HG03064 (cell line): ENCODE measurements at regions not wholly inside any gene's neighbourhood (a gene's known extent, or its start where the extent isn't known, plus 50 kb on each side); places are given as distances from the start of the nearest gene placed in this dataset.

Experiments
- ATAC-seq: cut with Tn5 transposase; IDR thresholded peaks from one replicate; pipeline ENCODE4 v1.9.1; 2021; ENCODE audit warnings: low read depth; ENCODE audit not compliant: unreplicated experiment

DNA sequence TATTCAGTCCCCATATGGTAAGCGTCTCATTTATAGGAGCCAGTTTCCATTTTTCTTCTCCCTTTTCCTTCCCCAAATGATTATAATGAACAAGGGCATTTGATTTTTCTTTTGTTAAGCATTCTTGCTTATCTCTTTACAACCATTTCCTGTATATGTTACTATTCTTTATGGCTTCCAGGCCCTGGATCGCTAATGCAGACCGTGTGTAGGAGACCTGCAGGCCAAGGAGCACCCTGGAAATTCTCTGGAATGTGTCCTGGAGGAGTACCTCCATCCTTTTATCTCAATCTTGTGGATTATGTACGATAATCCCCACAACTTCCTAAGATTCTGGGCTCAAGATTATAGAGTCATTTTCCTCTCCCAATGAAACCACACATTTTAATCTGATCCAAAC lies 439.6 kb upstream of the MMADHC start:
- no peak for ATAC-seq

DNA sequence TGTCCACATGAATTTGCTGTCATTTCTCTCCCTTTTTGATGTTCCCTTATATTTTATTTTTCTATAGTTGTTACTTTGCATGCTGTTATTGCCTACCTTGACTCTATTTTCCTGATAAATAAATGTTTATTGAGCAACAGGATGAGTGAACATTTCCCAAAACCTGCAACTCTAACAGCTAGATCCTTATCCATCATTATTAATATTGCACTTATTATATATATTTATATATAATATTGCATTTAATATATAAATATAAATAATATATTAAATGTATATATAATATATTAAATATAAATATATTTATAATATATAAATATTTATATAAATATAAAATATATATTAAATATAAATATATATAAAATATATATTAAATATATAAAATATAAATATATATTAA lies 436.1 kb upstream of the MMADHC start:
- no peak for ATAC-seq

DNA sequence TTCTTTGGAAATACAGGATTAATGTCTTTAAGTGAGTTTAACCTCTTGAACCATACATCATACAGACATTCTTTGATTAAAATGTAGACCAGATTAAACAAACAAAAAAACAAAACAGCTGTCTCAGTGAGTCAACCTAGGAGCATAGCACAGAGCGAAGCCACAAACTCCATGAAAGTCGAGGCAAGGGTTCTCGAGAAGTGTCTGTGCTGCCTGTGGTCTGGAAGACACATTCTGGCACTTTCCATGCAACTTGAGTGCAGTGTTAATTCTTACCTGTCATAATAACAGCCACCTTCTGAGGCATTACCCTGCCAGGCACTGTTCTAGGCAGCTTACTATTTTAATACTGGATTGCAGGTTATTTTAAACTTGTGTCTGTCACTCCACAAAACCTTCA lies 435.5 kb upstream of the MMADHC start:
- no peak for ATAC-seq

DNA sequence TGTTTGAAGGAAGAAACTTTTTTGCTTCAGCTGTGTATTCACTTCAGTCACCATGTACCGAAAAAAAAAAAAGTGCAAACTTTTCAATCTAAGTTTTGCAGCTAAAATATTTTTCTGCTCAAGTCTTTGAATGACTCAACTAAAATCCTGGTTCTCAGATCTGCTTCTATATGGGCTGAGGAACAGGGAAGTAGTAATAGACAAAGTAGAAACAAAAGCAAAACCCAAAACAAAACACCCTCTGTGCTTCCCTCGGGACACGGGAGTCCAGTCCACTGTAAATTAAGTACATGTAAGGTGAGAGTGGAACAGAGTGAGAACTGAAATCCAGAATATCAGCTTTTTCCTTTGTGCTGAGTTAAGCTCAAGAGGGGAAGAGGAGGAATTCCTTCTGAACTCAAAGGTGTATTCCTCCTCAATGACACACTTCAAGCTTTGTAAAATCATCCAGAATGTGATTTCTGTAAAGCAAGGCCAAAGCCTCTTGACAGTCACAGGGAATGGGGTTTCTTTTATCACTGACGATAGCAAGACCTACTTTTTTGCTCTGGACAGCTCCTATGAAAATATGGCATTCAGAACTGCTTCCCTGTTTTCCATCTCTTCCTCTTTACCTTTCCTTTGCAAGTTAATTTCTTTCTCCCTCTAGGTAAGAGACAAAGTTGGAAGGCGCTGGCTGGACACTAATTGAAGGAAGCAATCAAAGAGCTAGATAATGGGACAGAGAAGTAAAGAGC lies 433.5 kb upstream of the MMADHC start:
- ATAC-seq, result no peak

DNA sequence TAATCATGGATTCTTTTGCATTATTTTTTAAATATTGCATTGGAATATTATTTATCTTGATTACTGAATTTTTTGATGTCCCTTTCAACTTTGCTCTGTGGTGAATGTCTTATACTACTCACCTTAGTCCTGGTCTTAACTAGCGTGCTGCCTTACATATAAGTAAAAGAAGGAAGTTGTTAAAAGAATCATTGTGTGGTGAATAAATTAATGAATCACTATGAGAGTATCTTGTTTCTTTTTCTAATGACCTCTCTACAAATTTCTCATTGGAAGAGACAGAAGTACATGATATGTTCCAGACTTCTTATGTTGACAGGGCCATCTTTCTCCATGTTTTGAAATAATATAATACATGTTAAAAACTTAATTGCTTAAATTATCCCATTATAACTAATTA lies 432.6 kb upstream of the MMADHC start:
- no peak for ATAC-seq

DNA sequence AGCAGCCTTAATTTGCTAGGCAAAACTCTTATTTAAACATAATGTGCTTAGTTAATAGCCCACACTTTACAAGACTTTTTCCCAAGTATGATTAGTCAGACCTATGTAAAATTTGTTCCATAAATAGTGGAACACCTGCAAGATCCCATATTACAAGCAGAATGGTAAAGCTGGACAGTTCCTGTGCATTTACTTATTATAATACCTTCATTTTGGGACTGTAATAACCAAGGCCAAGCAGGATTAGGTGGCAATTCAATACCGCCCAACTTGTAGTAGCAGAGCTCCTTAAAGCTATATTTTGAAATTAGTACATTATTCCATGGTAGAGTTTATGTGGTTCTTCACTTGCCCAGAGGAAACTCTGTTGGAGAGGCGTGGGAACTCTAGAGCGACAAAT lies 431.5 kb upstream of the MMADHC start:
- no peak for ATAC-seq

DNA sequence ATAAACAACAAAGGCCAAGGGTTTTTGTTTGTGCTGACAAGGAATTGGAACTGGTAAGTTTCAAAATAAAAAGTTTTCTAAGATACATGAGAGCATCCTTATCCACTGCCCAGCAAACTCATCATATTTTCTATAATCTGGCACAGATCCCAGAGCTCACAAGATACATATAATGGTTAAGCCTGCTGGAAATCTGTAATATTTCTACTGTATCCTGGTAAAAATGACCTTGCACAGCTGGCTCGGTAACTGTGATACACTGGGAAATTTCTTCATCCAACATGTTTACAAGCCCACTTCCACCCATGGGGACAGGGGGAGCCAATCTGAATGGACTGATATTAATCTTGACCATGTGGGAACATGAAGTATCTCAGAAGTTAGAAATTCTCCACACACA lies 425.4 kb upstream of the MMADHC start:
- ATAC-seq, result no peak

DNA sequence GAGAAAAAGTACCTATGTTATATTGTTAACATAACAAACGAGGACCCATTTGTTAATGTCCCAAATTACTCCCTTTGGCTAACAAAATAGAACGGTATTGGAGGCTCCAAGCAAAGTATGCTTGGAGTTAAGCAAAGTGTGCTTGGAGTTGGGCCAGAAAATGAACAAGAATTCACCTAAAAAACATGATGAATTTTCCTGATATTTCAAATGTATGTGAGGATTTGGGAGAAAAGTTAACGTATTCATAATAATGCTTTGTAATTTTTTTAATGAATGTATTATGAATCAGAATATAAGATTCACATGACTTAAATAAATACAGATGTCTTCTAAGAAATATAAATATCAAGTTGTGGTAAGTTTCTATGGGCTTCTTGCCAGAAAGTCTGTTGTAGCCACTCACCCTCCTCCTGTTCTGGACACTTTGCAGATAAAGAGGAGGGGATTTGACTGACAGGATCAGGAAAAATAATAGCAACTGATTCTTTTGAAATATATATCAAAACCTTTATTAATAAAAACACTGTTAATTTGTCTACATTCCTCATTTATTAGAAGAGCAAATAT lies 423.7 kb upstream of the MMADHC start:
- no peak for ATAC-seq

- no peak for ATAC-seq
Measured at GRCh38 chr2:150008901-150009300, 421.3 kb upstream of the MMADHC start.

GRCh38 chr2:150007815-150008430 lies 420.3 kb upstream of the MMADHC start:
- ATAC-seq, result no peak

DNA sequence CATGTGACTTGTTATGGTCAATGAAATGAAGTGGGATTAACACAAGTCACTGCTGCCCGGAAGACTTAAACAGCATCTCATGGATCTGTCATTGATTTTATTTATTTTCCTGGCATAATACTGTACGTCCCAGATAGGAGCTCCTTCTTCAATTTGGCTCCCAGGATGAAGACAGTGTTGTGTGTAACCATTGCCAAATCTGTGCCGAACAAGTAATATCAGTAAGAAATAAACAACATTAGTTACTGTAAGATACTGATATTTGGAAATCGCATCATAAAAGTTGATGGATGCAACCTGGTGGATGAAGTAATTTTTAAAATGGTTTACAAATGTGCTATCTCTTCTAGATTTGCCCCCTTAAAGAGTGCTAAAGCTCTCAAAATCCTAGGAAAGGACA lies 419.0 kb upstream of the MMADHC start:
- ATAC-seq, result no peak

DNA sequence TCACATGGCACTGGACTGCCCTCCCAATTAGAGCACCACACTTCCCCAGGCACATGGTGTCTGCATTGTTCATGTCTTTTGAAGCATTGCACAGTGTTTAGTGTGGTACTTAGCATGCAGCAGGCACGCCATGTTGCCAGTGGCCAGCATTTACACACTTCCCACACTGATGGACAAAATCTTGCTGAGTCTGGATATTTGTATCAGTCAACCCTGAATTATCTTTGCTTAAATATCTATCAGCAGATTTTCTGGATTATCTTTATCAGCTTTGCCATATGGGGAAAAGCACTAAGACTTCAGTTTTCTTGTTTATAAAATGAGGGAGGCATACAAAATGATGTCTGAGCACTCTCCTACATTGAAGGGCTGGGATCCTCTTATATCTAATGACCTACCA lies 416.0 kb upstream of the MMADHC start:
- no peak for ATAC-seq

GRCh38 chr2:150001788-150002187 lies 414.2 kb upstream of the MMADHC start:
- ATAC-seq, result no peak

DNA sequence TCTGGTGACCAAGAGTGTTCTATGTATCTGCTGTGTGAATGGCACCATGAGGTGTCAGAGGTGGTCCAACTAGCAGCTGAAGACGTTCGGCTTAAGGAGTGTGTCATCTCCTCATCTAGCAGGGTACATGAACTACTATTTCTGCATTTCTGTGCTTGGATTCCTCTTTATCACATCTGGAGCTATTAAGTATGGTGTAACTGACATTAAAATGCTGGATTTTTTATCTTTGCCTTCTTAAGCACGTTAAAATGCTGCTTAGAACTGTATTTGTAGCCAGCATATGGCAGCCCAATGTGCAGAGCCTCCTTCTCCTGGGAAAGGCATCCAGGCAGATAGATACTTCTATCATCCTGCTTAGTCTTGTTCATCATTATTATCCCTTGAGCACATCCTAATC lies 409.3 kb upstream of the MMADHC start:
- ATAC-seq, result no peak

DNA sequence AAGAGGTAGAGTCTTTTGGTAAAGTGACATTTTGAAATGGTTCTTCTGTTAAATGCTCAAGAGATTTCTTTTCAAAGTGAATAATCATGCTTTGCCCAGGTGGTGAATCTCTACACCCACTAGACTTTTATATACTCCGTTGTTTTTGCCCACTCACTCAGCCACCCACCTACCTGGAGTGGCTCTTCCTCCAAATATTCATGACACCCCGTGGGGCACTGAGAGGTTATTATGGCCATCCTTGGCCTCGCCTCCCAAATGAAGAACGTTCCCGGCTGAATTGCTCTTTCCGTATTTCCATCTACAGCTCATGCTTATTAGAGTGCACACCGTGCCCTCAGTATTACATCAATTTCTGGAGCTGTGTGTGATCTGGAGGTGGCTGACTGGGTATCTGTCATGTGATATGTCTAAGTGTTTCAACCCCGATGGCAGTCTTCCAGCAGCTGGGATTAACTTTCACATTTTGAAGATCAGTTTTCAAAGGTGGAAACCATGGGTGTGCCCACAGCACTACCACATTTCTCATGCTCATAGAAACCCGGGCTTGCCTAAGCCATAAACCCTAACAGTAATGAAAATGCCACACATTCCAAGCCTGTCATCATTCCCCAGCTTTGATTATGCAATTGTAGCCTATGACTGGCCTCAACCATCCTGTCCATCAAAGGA lies 406.6 kb upstream of the MMADHC start:
- ATAC-seq, result no peak

GRCh38 chr2:149993316-149993715 lies 405.7 kb upstream of the MMADHC start:
- ATAC-seq, result no peak

- ATAC-seq, result no peak
Measured at GRCh38 chr2:149991576-149991975, 404.0 kb upstream of the MMADHC start.

DNA sequence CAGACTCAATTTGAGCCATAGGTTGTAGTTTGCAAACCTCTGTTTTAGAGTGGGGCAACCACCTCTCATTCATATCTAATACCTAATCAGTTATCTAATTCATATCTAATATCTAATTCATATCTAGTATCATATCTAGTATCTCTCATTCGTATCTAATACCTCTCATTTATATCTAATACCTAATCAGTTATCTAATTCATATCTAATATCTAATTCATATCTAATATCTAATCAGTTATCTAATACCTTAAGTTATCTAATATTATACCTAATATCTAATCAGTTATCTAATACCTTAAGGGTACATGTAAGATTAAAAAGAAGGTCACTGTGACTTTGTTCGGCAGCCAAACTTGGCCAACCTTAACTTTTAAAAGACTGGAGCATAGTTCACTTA lies 403.4 kb upstream of the MMADHC start:
- ATAC-seq, result no peak

DNA sequence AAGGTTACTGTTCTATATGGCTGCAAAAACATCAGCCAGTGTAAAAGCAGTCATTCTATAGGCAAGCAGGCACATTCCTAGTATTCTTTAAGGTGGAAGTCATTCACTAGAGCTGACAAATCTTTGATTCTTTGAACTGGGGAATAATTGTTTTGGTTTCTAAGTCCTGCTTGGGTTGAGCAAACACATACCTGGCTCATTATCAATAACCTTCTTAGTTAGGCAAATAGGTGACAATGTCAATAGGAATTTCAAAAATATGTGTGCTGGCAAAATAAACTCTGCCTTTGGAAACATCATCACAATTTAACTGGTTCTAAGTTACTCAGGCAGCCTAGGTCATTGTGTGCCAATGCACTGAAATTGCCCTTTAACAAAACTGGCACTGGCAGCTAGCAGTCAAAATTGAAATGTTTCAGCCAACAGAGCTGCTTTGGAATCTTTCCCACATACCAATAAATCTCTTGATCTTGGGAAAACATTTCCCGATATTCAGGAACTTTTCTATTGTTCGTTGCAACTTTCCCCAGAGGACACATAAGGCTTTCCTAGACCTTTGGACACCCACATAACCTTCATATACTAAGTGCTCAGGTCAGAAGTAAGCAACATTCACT lies 402.0 kb upstream of the MMADHC start:
- ATAC-seq, result no peak

DNA sequence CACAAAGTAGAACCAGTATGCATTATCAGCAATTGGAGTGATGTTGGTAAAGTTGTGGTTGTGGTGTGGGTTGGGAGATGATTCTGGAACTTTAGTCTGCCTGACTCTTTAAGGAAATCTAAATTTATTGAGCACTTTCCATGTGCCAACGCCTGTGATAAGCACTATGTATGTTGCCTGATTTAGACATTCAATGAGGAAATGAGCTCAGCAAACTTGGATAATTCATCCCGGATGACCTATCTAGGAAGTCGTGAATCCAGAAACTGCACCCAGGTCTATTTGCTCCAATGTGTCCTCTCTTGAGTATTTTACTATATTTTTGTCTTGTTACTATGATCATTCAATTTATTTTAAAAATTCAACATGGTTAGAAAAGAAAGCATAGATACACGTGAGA lies 400.8 kb upstream of the MMADHC start:
- no peak for ATAC-seq

- ATAC-seq, result no peak
Measured at GRCh38 chr2:149986861-149987260, 399.3 kb upstream of the MMADHC start.
